ENCODE measurements at regions not wholly inside any gene's neighbourhood (a gene's known extent, or its start where the extent isn't known, plus 50 kb on each side); places are given as distances from the start of the nearest gene placed in this dataset.

- Histone ChIP-seq H3K23ac (ENCODE audit: low read length) (no peak overlapping the region), H2AK5ac (ENCODE audit: low read length) (no peak overlapping the region), H4K8ac (ENCODE audit: low read depth, low read length) (no peak overlapping the region), H2BK120ac (ENCODE audit: low read depth, low read length) (no peak overlapping the region), H3K36me3 (ENCODE audit: control insufficient read depth, insufficient read depth, low read length) (no peaks in the 10 kb centered on the region), H2BK5ac (ENCODE audit: low read length) (no peak overlapping the region), H3K27ac (ENCODE audit: low read depth, low read length) (no peak overlapping the region), H3K4me1 (ENCODE audit: control insufficient read depth, low read depth, low read length) (no peaks in the 10 kb centered on the region), H3K9ac (ENCODE audit: low read length) (no peak overlapping the region), H4K5ac (ENCODE audit: low read length) (no peak overlapping the region), H2BK15ac (replicated peaks; ENCODE audit: low read depth) (no peak overlapping the region), H3K27me3 (ENCODE audit: insufficient read depth, low read length, poor library complexity) (no peaks in the 10 kb centered on the region), H3K4ac (ENCODE audit: low read depth, low read length) (no peak overlapping the region), H3K79me1 (ENCODE audit: low read length) (no peaks in the 10 kb centered on the region), H3K4me3 (ENCODE audit: low read length) (no peak overlapping the region), H3K79me2 (ENCODE audit: control insufficient read depth, insufficient read depth, low read length) (no peaks in the 10 kb centered on the region), H3K4me2 (ENCODE audit: low read length) (no peak overlapping the region), H3K18ac (ENCODE audit: low read length) (no peak overlapping the region), H3K56ac (ENCODE audit: low read length) (no peak overlapping the region)
- no CpG with 5 or more reads among the region's 10 CpGs for WGBS (ENCODE audit: extremely low coverage, insufficient coverage, low lambda C conversion rate)
- DNase-seq: no peak
These were observed 350.5 kb downstream of the KCNRG start for GRCh38 chr13:50365408-50366391.

DNA sequence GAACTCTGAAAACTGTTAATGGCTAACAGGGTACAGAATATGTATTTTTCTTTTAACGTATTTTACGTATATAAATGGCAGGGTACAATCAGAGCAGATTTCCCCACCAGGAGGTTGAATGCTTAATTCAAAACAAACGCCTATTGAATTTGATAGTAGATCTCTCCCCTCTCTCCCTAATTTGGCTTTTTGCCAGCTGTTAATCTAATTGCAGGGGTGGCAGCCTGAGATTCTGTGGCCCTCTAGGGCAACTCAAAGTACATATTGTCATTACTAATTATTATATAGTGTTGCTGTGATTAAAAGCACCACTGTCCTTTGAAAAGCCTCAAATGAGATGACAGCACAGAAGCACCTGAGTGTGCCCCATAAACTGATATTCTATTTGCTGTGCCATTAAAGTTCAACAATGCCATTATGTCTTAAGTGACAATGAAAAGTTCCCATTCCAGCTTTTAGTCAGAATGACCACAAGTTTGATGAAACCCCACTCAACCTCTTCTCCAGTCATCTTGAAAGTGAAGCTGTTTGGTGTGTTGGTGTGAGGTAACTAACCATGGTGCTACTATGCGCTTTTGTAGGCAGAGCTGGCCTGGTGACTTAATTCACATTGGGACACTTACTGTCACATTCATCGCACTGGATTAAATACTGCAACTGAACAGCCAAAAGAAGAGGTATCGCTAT lies 351.4 kb downstream of the KCNRG start:
- no peak overlapping the region for H3K56ac ChIP-seq (ENCODE audit: low read length)
- no peak overlapping the region for H3K18ac ChIP-seq (ENCODE audit: low read length)
- H3K36me3 ChIP-seq (ENCODE audit: control insufficient read depth, insufficient read depth, low read length): no peaks in the 10 kb centered on the region
- H2BK15ac ChIP-seq (replicated peaks; ENCODE audit: low read depth): no peak overlapping the region
- no peak overlapping the region for H3K4me2 ChIP-seq (ENCODE audit: low read length)
- H3K23ac ChIP-seq (ENCODE audit: low read length): no peak overlapping the region
- H2AK5ac ChIP-seq (ENCODE audit: low read length): no peak overlapping the region
- no peaks in the 10 kb centered on the region for H3K27me3 ChIP-seq (ENCODE audit: insufficient read depth, low read length, poor library complexity)
- H2BK5ac ChIP-seq (ENCODE audit: low read length): no peak overlapping the region
- H3K79me1 ChIP-seq (ENCODE audit: low read length): no peaks in the 10 kb centered on the region
- no peak overlapping the region for H4K8ac ChIP-seq (ENCODE audit: low read depth, low read length)
- no peaks in the 10 kb centered on the region for H3K79me2 ChIP-seq (ENCODE audit: control insufficient read depth, insufficient read depth, low read length)
- H3K9ac ChIP-seq (ENCODE audit: low read length): no peak overlapping the region
- no peak overlapping the region for H3K4ac ChIP-seq (ENCODE audit: low read depth, low read length)
- H3K27ac ChIP-seq (ENCODE audit: low read depth, low read length): no peak overlapping the region
- H3K4me1 ChIP-seq (ENCODE audit: control insufficient read depth, low read depth, low read length): no peaks in the 10 kb centered on the region
- H3K4me3 ChIP-seq (ENCODE audit: low read length): no peak overlapping the region
- DNase-seq: no peak
- no peak overlapping the region for H2BK120ac ChIP-seq (ENCODE audit: low read depth, low read length)
- no peak overlapping the region for H4K5ac ChIP-seq (ENCODE audit: low read length)
- no CpG with 5 or more reads among the region's 6 CpGs for WGBS (ENCODE audit: extremely low coverage, insufficient coverage, low lambda C conversion rate)

GRCh38 chr13:50369646-50370045 lies 354.4 kb downstream of the KCNRG start:
- H3K23ac ChIP-seq (ENCODE audit: low read length): no peak overlapping the region
- H2BK120ac ChIP-seq (ENCODE audit: low read depth, low read length): no peak overlapping the region
- no peak overlapping the region for H4K5ac ChIP-seq (ENCODE audit: low read length)
- no peak overlapping the region for H3K56ac ChIP-seq (ENCODE audit: low read length)
- no peak overlapping the region for H2AK5ac ChIP-seq (ENCODE audit: low read length)
- H3K79me2 ChIP-seq (ENCODE audit: control insufficient read depth, insufficient read depth, low read length): no peaks in the 10 kb centered on the region
- no peak overlapping the region for H3K4me3 ChIP-seq (ENCODE audit: low read length)
- H3K4me2 ChIP-seq (ENCODE audit: low read length): no peak overlapping the region
- no peaks in the 10 kb centered on the region for H3K27me3 ChIP-seq (ENCODE audit: insufficient read depth, low read length, poor library complexity)
- no peaks in the 10 kb centered on the region for H3K4me1 ChIP-seq (ENCODE audit: control insufficient read depth, low read depth, low read length)
- H3K27ac ChIP-seq (ENCODE audit: low read depth, low read length): no peak overlapping the region
- H3K9ac ChIP-seq (ENCODE audit: low read length): no peak overlapping the region
- no peak for DNase-seq
- no peak overlapping the region for H3K4ac ChIP-seq (ENCODE audit: low read depth, low read length)
- no peak overlapping the region for H2BK15ac ChIP-seq (replicated peaks; ENCODE audit: low read depth)
- no peaks in the 10 kb centered on the region for H3K36me3 ChIP-seq (ENCODE audit: control insufficient read depth, insufficient read depth, low read length)
- H3K79me1 ChIP-seq (ENCODE audit: low read length): no peaks in the 10 kb centered on the region
- no CpG with 5 or more reads among the region's 2 CpGs for WGBS (ENCODE audit: extremely low coverage, insufficient coverage, low lambda C conversion rate)
- H3K18ac ChIP-seq (ENCODE audit: low read length): no peak overlapping the region
- no peak overlapping the region for H4K8ac ChIP-seq (ENCODE audit: low read depth, low read length)
- H2BK5ac ChIP-seq (ENCODE audit: low read length): no peak overlapping the region

DNA sequence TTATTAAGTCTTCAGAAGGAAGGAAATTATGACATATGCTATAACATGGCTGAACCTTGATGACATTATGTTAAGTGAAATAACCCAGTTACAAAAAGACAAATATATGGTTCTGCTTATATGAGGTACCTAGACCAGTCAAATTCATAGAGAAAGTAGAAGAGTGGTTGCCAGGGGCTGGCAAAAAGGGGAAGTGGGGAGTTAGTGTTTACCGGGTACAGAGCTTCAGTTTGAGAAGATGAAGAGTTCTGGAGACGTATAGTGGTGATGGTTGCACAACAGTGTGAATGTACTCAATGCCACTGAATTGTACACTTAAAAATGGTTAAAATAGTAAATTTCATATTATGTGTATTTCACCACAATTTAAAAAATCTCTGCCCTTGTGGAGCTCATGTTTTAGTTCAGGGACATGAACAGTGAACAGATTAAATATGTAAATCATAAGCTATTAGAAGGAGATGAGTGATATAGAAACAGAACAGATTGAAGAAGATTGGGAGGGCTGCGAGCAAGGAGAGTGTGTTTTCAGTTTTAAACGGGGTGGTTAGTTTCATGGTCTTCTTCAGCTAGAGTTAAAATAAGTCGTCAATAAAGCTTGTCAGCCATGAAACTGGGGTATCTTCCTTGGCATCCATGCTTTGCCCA lies 355.2 kb downstream of the KCNRG start:
- no peak overlapping the region for H3K23ac ChIP-seq (ENCODE audit: low read length)
- H3K4ac ChIP-seq (ENCODE audit: low read depth, low read length): no peak overlapping the region
- H3K4me1 ChIP-seq (ENCODE audit: control insufficient read depth, low read depth, low read length): no peaks in the 10 kb centered on the region
- H3K56ac ChIP-seq (ENCODE audit: low read length): no peak overlapping the region
- no peak overlapping the region for H3K4me2 ChIP-seq (ENCODE audit: low read length)
- H4K8ac ChIP-seq (ENCODE audit: low read depth, low read length): no peak overlapping the region
- no peaks in the 10 kb centered on the region for H3K27me3 ChIP-seq (ENCODE audit: insufficient read depth, low read length, poor library complexity)
- WGBS (ENCODE audit: extremely low coverage, insufficient coverage, low lambda C conversion rate): no CpG with 5 or more reads among the region's 5 CpGs
- H3K27ac ChIP-seq (ENCODE audit: low read depth, low read length): no peak overlapping the region
- H2BK5ac ChIP-seq (ENCODE audit: low read length): no peak overlapping the region
- no peaks in the 10 kb centered on the region for H3K79me1 ChIP-seq (ENCODE audit: low read length)
- H3K9ac ChIP-seq (ENCODE audit: low read length): no peak overlapping the region
- no peak for DNase-seq
- no peak overlapping the region for H2BK15ac ChIP-seq (replicated peaks; ENCODE audit: low read depth)
- no peaks in the 10 kb centered on the region for H3K36me3 ChIP-seq (ENCODE audit: control insufficient read depth, insufficient read depth, low read length)
- no peak overlapping the region for H3K18ac ChIP-seq (ENCODE audit: low read length)
- H2BK120ac ChIP-seq (ENCODE audit: low read depth, low read length): no peak overlapping the region
- H4K5ac ChIP-seq (ENCODE audit: low read length): no peak overlapping the region
- no peaks in the 10 kb centered on the region for H3K79me2 ChIP-seq (ENCODE audit: control insufficient read depth, insufficient read depth, low read length)
- no peak overlapping the region for H2AK5ac ChIP-seq (ENCODE audit: low read length)
- H3K4me3 ChIP-seq (ENCODE audit: low read length): no peak overlapping the region

DNA sequence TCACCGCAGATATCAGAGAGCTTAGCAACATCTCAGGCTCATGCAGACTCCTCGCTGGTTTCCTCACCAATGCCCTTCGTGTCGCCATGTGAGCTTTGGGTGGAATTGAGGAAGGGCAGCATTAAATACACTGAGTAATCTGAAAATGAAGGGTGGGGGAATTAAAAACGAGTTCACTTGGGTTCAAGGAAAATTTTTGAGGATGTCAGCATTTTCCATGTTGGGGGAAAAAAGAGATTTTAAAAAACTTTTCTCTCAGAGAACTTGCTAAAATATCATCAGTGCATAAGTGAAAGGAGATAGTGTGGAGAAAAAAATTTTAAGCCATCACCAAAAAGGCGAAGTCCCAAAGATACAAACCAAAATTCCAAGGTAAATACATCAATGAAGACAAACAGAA lies 359.3 kb downstream of the KCNRG start:
- no peak overlapping the region for H3K18ac ChIP-seq (ENCODE audit: low read length)
- H3K27ac ChIP-seq (ENCODE audit: low read depth, low read length): no peak overlapping the region
- no peaks in the 10 kb centered on the region for H3K27me3 ChIP-seq (ENCODE audit: insufficient read depth, low read length, poor library complexity)
- H3K4ac ChIP-seq (ENCODE audit: low read depth, low read length): no peak overlapping the region
- no CpG with 5 or more reads among the region's 6 CpGs for WGBS (ENCODE audit: extremely low coverage, insufficient coverage, low lambda C conversion rate)
- no peaks in the 10 kb centered on the region for H3K79me1 ChIP-seq (ENCODE audit: low read length)
- no peak overlapping the region for H4K8ac ChIP-seq (ENCODE audit: low read depth, low read length)
- H2BK15ac ChIP-seq (replicated peaks; ENCODE audit: low read depth): no peak overlapping the region
- no peak overlapping the region for H3K4me3 ChIP-seq (ENCODE audit: low read length)
- H2BK120ac ChIP-seq (ENCODE audit: low read depth, low read length): no peak overlapping the region
- no peak overlapping the region for H2BK5ac ChIP-seq (ENCODE audit: low read length)
- H3K79me2 ChIP-seq (ENCODE audit: control insufficient read depth, insufficient read depth, low read length): no peaks in the 10 kb centered on the region
- H3K23ac ChIP-seq (ENCODE audit: low read length): no peak overlapping the region
- no peak overlapping the region for H3K4me2 ChIP-seq (ENCODE audit: low read length)
- no peak overlapping the region for H2AK5ac ChIP-seq (ENCODE audit: low read length)
- H4K5ac ChIP-seq (ENCODE audit: low read length): no peak overlapping the region
- H3K9ac ChIP-seq (ENCODE audit: low read length): no peak overlapping the region
- H3K56ac ChIP-seq (ENCODE audit: low read length): no peak overlapping the region
- peaks cover 6% of the 10 kb centered on the region for H3K4me1 ChIP-seq (ENCODE audit: control insufficient read depth, low read depth, low read length)
- no peaks in the 10 kb centered on the region for H3K36me3 ChIP-seq (ENCODE audit: control insufficient read depth, insufficient read depth, low read length)
- DNase-seq: no peak
